ENCODE measurements at regions not wholly inside any gene's neighbourhood (a gene's known extent, or its start where the extent isn't known, plus 50 kb on each side); places are given as distances from the start of the nearest gene placed in this dataset.

- ChIA-PET CTCF (no interaction called here), POLR2A (no interaction called here)
- Mint-ChIP-seq H3K4me1 (ENCODE audit: low read depth, unreplicated experiment) (no peaks in the 10 kb centered on the region), H3K9me3 (ENCODE audit: unreplicated experiment) (peaks cover 1% of the 10 kb centered on the region), H3K27me3 (ENCODE audit: insufficient read depth, unreplicated experiment) (no peaks in the 10 kb centered on the region), H3K4me3 (ENCODE audit: unreplicated experiment) (no peak overlapping the region), H3K36me3 (ENCODE audit: insufficient read depth, unreplicated experiment) (no peaks in the 10 kb centered on the region), H3K27ac (ENCODE audit: unreplicated experiment) (no peak overlapping the region)
- no peaks in the 10 kb centered on the region for H3K4me1 ChIP-seq
- intact Hi-C loops (cut with micrococcal nuclease; ENCODE audit: unreplicated experiment): no loop called here
- DNase-seq: no peak
- no peaks in the 10 kb centered on the region for H3K27me3 ChIP-seq (replicated peaks; ENCODE audit: control insufficient read depth, insufficient read depth, low read length)
- H3K36me3 ChIP-seq (ENCODE audit: control insufficient read depth, insufficient read depth, low read length): no peaks in the 10 kb centered on the region
- no peaks in the 10 kb centered on the region; the same call in 1 of the 2 replicates for H3K9me3 ChIP-seq
- no TSS peak for BruUV-seq (replicated peaks)
- TF ChIP-seq CTCF (IDR thresholded peaks at IDR 0.05; ENCODE audit: insufficient read depth in 1 of 2, low read depth in 1 of 2, low read length in 1 of 2, severe bottlenecking in 1 of 2, unreplicated experiment in 1 of 2): no peak
- no peak overlapping the region for H3K4me3 ChIP-seq (ENCODE audit: low read depth, low read length)
These were observed 204.1 kb upstream of the ZNF536 start for GRCh38 chr19:30167976-30168635.

- intact Hi-C loops (cut with micrococcal nuclease; ENCODE audit: unreplicated experiment): no loop called here
- H3K4me3 ChIP-seq (ENCODE audit: low read depth, low read length): no peak overlapping the region
- no peaks in the 10 kb centered on the region for H3K36me3 ChIP-seq (ENCODE audit: control insufficient read depth, insufficient read depth, low read length)
- H3K27ac Mint-ChIP-seq (ENCODE audit: unreplicated experiment): no peak overlapping the region
- no peak overlapping the region for H3K4me3 Mint-ChIP-seq (ENCODE audit: unreplicated experiment)
- H3K4me1 ChIP-seq: no peaks in the 10 kb centered on the region
- no peaks in the 10 kb centered on the region; the same call in 1 of the 2 replicates for H3K9me3 ChIP-seq
- DNase-seq: no peak
- ChIA-PET CTCF (no interaction called here), POLR2A (no interaction called here)
- no peak for TF ChIP-seq CTCF (IDR thresholded peaks at IDR 0.05; ENCODE audit: insufficient read depth in 1 of 2, low read depth in 1 of 2, low read length in 1 of 2, severe bottlenecking in 1 of 2, unreplicated experiment in 1 of 2)
- no peaks in the 10 kb centered on the region for H3K9me3 Mint-ChIP-seq (ENCODE audit: unreplicated experiment)
- no peaks in the 10 kb centered on the region for H3K27me3 ChIP-seq (replicated peaks; ENCODE audit: control insufficient read depth, insufficient read depth, low read length)
- no peaks in the 10 kb centered on the region for H3K4me1 Mint-ChIP-seq (ENCODE audit: low read depth, unreplicated experiment)
- no peaks in the 10 kb centered on the region for H3K27me3 Mint-ChIP-seq (ENCODE audit: insufficient read depth, unreplicated experiment)
- H3K36me3 Mint-ChIP-seq (ENCODE audit: insufficient read depth, unreplicated experiment): no peaks in the 10 kb centered on the region
- no TSS peak for BruUV-seq (replicated peaks)
These were observed 203.4 kb upstream of the ZNF536 start for GRCh38 chr19:30168760-30169159.

- no peaks in the 10 kb centered on the region for H3K36me3 ChIP-seq (ENCODE audit: control insufficient read depth, insufficient read depth, low read length)
- no peaks in the 10 kb centered on the region; the same call in 1 of the 2 replicates for H3K9me3 ChIP-seq
- intact Hi-C loops (cut with micrococcal nuclease; ENCODE audit: unreplicated experiment): no loop called here
- H3K4me1 Mint-ChIP-seq (ENCODE audit: low read depth, unreplicated experiment): no peaks in the 10 kb centered on the region
- no peaks in the 10 kb centered on the region for H3K27me3 Mint-ChIP-seq (ENCODE audit: insufficient read depth, unreplicated experiment)
- H3K36me3 Mint-ChIP-seq (ENCODE audit: insufficient read depth, unreplicated experiment): no peaks in the 10 kb centered on the region
- H3K9me3 Mint-ChIP-seq (ENCODE audit: unreplicated experiment): no peaks in the 10 kb centered on the region
- no peak overlapping the region for H3K4me3 Mint-ChIP-seq (ENCODE audit: unreplicated experiment)
- no peak overlapping the region for H3K4me3 ChIP-seq (ENCODE audit: low read depth, low read length)
- H3K4me1 ChIP-seq: no peaks in the 10 kb centered on the region
- CTCF ChIA-PET: no interaction called here
- no peak overlapping the region for H3K27ac Mint-ChIP-seq (ENCODE audit: unreplicated experiment)
- H3K27me3 ChIP-seq (replicated peaks; ENCODE audit: control insufficient read depth, insufficient read depth, low read length): no peaks in the 10 kb centered on the region
- POLR2A ChIA-PET: no interaction called here
- BruUV-seq (replicated peaks): no TSS peak
- no peak for DNase-seq
- no peak for TF ChIP-seq CTCF (IDR thresholded peaks at IDR 0.05; ENCODE audit: insufficient read depth in 1 of 2, low read depth in 1 of 2, low read length in 1 of 2, severe bottlenecking in 1 of 2, unreplicated experiment in 1 of 2)
These were observed 202.8 kb upstream of the ZNF536 start for GRCh38 chr19:30169196-30169900.
